ENCODE measurements at regions not wholly inside any gene's neighbourhood (a gene's known extent, or its start where the extent isn't known, plus 50 kb on each side); places are given as distances from the start of the nearest gene placed in this dataset.
A peak's percentile ranks its signal among the peaks of the same experiment; 100 is the strongest.

GRCh38 chr4:38563707-38564495 lies 100.1 kb upstream of the KLF3 start:
- no peak for DNase-seq (ENCODE audit: low read depth)

GRCh38 chr4:38565271-38566199 lies 98.5 kb upstream of the KLF3 start:
- peak; percentile 0 for DNase-seq (ENCODE audit: low read depth)

- no peak for DNase-seq (ENCODE audit: low read depth)
Observed at GRCh38 chr4:38566806-38567398, 97.1 kb upstream of the KLF3 start.

- peak; percentile 15 for DNase-seq (ENCODE audit: low read depth)
Observed at GRCh38 chr4:38567457-38567856, 96.5 kb upstream of the KLF3 start.

- DNase-seq (ENCODE audit: low read depth): no peak
Observed at GRCh38 chr4:38568768-38569167, 95.2 kb upstream of the KLF3 start.

GRCh38 chr4:38570647-38571276 lies 93.2 kb upstream of the KLF3 start:
- no peak for DNase-seq (ENCODE audit: low read depth)

GRCh38 chr4:38572793-38573192 lies 91.2 kb upstream of the KLF3 start:
- no peak for DNase-seq (ENCODE audit: low read depth)

- DNase-seq (ENCODE audit: low read depth): no peak
Observed at GRCh38 chr4:38574559-38575333, 89.3 kb upstream of the KLF3 start.

GRCh38 chr4:38576767-38577166 lies 87.2 kb upstream of the KLF3 start:
- no peak for DNase-seq (ENCODE audit: low read depth)

- no peak for DNase-seq (ENCODE audit: low read depth)
Observed at GRCh38 chr4:38577462-38577861, 86.5 kb upstream of the KLF3 start.

GRCh38 chr4:38581426-38582106 lies 82.4 kb upstream of the KLF3 start:
- DNase-seq (ENCODE audit: low read depth): no peak

GRCh38 chr4:38582445-38582844 lies 81.6 kb upstream of the KLF3 start:
- no peak for DNase-seq (ENCODE audit: low read depth)

GRCh38 chr4:38582889-38583470 lies 81.0 kb upstream of the KLF3 start:
- DNase-seq (ENCODE audit: low read depth): no peak

GRCh38 chr4:38585871-38586270 lies 78.1 kb upstream of the KLF3 start:
- no peak for DNase-seq (ENCODE audit: low read depth)

GRCh38 chr4:38587106-38587505 lies 76.9 kb upstream of the KLF3 start:
- no peak for DNase-seq (ENCODE audit: low read depth)

- DNase-seq (ENCODE audit: low read depth): no peak
Observed at GRCh38 chr4:38590046-38590445, 74.0 kb upstream of the KLF3 start.

GRCh38 chr4:38591617-38592337 lies 72.2 kb upstream of the KLF3 start:
- DNase-seq (ENCODE audit: low read depth): no peak

GRCh38 chr4:38598489-38598888 lies 65.5 kb upstream of the KLF3 start:
- no peak for DNase-seq (ENCODE audit: low read depth)

GRCh38 chr4:38600575-38600974 lies 63.4 kb upstream of the KLF3 start:
- no peak for DNase-seq (ENCODE audit: low read depth)

Data from ELR (cell line).